ENCODE measurements at regions not wholly inside any gene's neighbourhood (a gene's known extent, or its start where the extent isn't known, plus 50 kb on each side); places are given as distances from the start of the nearest gene placed in this dataset.

DNA sequence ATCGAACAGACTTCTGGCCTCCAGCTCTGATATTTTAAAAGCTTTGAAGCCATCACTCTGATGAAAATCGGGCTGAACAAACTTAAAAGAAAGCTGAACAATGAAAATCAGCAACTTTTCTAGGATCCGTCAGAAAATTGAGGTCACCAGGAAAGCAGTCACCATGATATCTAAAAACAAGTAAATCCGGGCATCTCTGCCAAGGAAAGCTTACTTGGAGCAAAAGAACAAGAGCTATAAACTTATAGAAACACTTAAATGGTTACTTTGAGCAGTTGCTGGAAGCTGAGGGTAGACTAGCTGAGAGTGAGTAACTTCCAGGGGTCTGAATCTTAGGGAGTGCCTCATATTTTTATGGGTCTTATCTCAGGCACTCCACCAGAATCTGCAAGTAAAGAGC is 1043.0 kb upstream of the CDH18 start:
- TF ChIP-seq, protein P1, sequence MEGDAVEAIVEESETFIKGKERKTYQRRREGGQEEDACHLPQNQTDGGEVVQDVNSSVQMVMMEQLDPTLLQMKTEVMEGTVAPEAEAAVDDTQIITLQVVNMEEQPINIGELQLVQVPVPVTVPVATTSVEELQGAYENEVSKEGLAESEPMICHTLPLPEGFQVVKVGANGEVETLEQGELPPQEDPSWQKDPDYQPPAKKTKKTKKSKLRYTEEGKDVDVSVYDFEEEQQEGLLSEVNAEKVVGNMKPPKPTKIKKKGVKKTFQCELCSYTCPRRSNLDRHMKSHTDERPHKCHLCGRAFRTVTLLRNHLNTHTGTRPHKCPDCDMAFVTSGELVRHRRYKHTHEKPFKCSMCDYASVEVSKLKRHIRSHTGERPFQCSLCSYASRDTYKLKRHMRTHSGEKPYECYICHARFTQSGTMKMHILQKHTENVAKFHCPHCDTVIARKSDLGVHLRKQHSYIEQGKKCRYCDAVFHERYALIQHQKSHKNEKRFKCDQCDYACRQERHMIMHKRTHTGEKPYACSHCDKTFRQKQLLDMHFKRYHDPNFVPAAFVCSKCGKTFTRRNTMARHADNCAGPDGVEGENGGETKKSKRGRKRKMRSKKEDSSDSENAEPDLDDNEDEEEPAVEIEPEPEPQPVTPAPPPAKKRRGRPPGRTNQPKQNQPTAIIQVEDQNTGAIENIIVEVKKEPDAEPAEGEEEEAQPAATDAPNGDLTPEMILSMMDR (IDR thresholded peaks at IDR 0.05; ENCODE audit: insufficient read depth, low read depth, low read length), result no peak
- TF ChIP-seq EZH2 (IDR thresholded peaks at IDR 0.05; ENCODE audit: insufficient read depth, low read length), result no peak
